ENCODE measurements at regions not wholly inside any gene's neighbourhood (a gene's known extent, or its start where the extent isn't known, plus 50 kb on each side); places are given as distances from the start of the nearest gene placed in this dataset.

- intact Hi-C loops (cut with micrococcal nuclease; ENCODE audit: unreplicated experiment) = no loop called here
- Histone ChIP-seq H3K36me3 (ENCODE audit: low read depth) (no peaks in the 10 kb centered on the region), H3K9me2 (ENCODE audit: insufficient read depth) (no peaks in the 10 kb centered on the region), H3K4me2 (no peak overlapping the region), H3K27me3 (ENCODE audit: insufficient read depth, low read depth) (no peaks in the 10 kb centered on the region), H4K20me1 (ENCODE audit: insufficient read depth) (no peaks in the 10 kb centered on the region), H2AFZ (no peak overlapping the region), H3K9me3 (ENCODE audit: insufficient read depth, low read depth) (no peaks in the 10 kb centered on the region), H3K27ac (no peak overlapping the region), H3F3A (ENCODE audit: insufficient read depth, low read depth) (no peaks in the 10 kb centered on the region), H3K79me2 (ENCODE audit: low read depth) (no peaks in the 10 kb centered on the region), H3K4me3 (no peak overlapping the region), H3K4me1 (replicated peaks; ENCODE audit: insufficient read depth) (no peaks in the 10 kb centered on the region)
- TF ChIP-seq CTCF (conservative IDR thresholded peaks at IDR 0.05) (no peak), EZH2 (IDR thresholded peaks at IDR 0.05; ENCODE audit: low read depth) (no peak)
- POLR2A ChIA-PET (ENCODE audit: unreplicated experiment) = no interaction called here
- no TSS peak for BruUV-seq (replicated peaks)
- DNase-seq = no peak
- CTCF ChIA-PET = no interaction called here
Measured at GRCh38 chr13:47656651-47657050, 344.4 kb downstream of the SUCLA2 start.

GRCh38 chr13:47650209-47650608 lies 350.9 kb downstream of the SUCLA2 start:
- Histone ChIP-seq H3K4me2 (no peak overlapping the region), H3K9me3 (ENCODE audit: insufficient read depth, low read depth) (no peaks in the 10 kb centered on the region), H4K20me1 (ENCODE audit: insufficient read depth) (no peaks in the 10 kb centered on the region), H3K27me3 (ENCODE audit: insufficient read depth, low read depth) (no peaks in the 10 kb centered on the region), H3K4me3 (no peak overlapping the region), H3F3A (ENCODE audit: insufficient read depth, low read depth) (no peaks in the 10 kb centered on the region), H3K27ac (no peak overlapping the region), H3K36me3 (ENCODE audit: low read depth) (no peaks in the 10 kb centered on the region), H2AFZ (no peak overlapping the region), H3K79me2 (ENCODE audit: low read depth) (no peaks in the 10 kb centered on the region), H3K4me1 (replicated peaks; ENCODE audit: insufficient read depth) (no peaks in the 10 kb centered on the region), H3K9me2 (ENCODE audit: insufficient read depth) (no peaks in the 10 kb centered on the region)
- TF ChIP-seq CTCF (conservative IDR thresholded peaks at IDR 0.05) (no peak), EZH2 (IDR thresholded peaks at IDR 0.05; ENCODE audit: low read depth) (no peak)
- intact Hi-C loops (cut with micrococcal nuclease; ENCODE audit: unreplicated experiment) = no loop called here
- CTCF ChIA-PET = no interaction called here
- BruUV-seq (replicated peaks) = no TSS peak
- no peak for DNase-seq
- POLR2A ChIA-PET (ENCODE audit: unreplicated experiment) = no interaction called here

- no peaks in the 10 kb centered on the region for H3K9me3 ChIP-seq (ENCODE audit: insufficient read depth, low read depth)
- H3K79me2 ChIP-seq (ENCODE audit: low read depth) = no peaks in the 10 kb centered on the region
- DNase-seq = no peak
- H3F3A ChIP-seq (ENCODE audit: insufficient read depth, low read depth) = no peaks in the 10 kb centered on the region
- TF ChIP-seq CTCF (conservative IDR thresholded peaks at IDR 0.05) (no peak), EZH2 (IDR thresholded peaks at IDR 0.05; ENCODE audit: low read depth) (no peak)
- no peak overlapping the region for H3K27ac ChIP-seq
- BruUV-seq (replicated peaks) = no TSS peak
- ChIA-PET CTCF (no interaction called here), POLR2A (ENCODE audit: unreplicated experiment) (no interaction called here)
- intact Hi-C loops (cut with micrococcal nuclease; ENCODE audit: unreplicated experiment) = no loop called here
- no peaks in the 10 kb centered on the region for H4K20me1 ChIP-seq (ENCODE audit: insufficient read depth)
- no peaks in the 10 kb centered on the region for H3K4me1 ChIP-seq (replicated peaks; ENCODE audit: insufficient read depth)
- H3K4me2 ChIP-seq = no peak overlapping the region
- no peaks in the 10 kb centered on the region for H3K36me3 ChIP-seq (ENCODE audit: low read depth)
- no peaks in the 10 kb centered on the region for H3K9me2 ChIP-seq (ENCODE audit: insufficient read depth)
- no peak overlapping the region for H3K4me3 ChIP-seq
- no peaks in the 10 kb centered on the region for H3K27me3 ChIP-seq (ENCODE audit: insufficient read depth, low read depth)
- no peak overlapping the region for H2AFZ ChIP-seq
Measured at GRCh38 chr13:47647001-47647400, 354.1 kb downstream of the SUCLA2 start.

All from PC-9 (cell line).